ENCODE measurements at regions not wholly inside any gene's neighbourhood (a gene's known extent, or its start where the extent isn't known, plus 50 kb on each side); places are given as distances from the start of the nearest gene placed in this dataset.
"Not testable (repeated sequence)": the region's sequence is repeated elsewhere in the genome, so short reads cannot be mapped to it uniquely, and the experiment has no call there.

DNA sequence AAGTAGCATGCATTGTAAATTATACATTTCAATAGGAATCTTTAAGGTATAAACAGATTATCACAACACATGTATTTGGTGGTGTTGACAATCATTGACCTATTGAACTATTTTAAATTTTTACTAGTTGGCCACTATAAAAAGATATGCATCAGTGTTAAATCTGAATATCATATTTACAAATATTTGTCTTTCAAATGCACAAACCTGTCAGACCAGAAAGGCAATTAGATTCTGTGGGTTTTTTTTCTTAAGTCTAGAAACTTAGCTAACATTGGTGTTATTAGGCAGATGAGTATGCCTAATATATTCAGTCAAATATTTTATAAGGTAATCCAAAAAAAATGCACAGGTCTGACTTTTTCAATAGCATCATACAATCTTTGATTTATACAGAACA, 241.4 kb upstream of the DGKB start:
- no peak for DNase-seq

DNA sequence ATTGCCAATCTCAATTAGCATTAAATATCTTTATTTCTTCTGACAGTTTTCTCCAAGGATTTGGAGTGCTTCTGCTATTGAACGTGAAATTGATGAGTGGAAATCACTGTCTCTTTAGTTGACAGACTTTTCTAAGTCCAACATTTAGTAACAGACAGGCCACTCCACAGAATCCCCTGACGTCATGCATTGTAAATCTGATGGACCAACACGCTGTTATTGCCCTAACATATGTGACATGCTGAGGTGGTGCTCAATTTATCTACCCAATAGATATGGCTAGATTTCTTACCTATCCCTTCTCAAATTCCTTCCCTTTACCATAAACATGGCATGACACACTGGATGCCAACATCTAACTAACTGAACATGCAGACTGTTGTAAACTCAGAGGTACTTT, 240.6 kb upstream of the DGKB start:
- DNase-seq, result no peak

DNA sequence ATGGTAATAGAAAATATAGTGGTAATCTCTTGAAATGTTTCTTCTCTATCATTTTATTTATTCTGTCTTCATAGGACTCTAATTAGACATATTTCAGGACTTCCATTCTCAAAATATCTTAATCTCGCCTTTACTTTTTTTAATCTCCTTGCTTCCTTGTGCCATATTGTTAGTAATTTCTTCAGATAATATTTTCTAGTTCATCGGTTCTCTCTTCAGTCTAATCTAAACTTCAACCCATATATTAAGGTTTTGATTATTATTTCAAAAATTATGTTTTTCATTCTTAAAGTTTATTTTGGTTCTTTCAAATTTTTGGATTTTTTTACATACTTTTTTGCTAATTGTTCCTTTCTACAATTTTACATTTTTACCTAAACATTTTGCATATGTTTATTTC, 237.9 kb upstream of the DGKB start:
- no peak for DNase-seq

DNA sequence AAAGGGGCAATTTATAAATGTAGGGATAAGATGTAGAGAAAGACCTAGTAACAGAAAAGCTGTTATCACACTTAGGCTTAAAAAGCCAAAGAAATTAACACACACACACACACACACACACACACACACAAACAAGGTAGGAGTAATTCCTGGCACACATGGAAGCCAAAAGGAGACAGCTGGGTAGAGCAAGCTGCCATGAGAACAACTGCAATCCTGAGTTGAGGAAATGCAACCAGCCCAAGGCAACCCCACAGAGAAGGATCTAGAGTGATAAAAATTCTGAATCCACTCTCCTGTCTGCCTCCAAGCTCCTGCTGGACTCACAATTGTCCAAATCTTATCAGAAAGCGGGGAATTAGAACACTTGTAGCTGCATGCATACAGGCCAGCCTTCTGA, 229.1 kb upstream of the DGKB start:
- no peak for DNase-seq

- no peak for DNase-seq
Observed at GRCh38 chr7:15130666-15131541, 228.4 kb upstream of the DGKB start.

- no peak for DNase-seq
Observed at GRCh38 chr7:15128716-15129115, 226.2 kb upstream of the DGKB start.

DNA sequence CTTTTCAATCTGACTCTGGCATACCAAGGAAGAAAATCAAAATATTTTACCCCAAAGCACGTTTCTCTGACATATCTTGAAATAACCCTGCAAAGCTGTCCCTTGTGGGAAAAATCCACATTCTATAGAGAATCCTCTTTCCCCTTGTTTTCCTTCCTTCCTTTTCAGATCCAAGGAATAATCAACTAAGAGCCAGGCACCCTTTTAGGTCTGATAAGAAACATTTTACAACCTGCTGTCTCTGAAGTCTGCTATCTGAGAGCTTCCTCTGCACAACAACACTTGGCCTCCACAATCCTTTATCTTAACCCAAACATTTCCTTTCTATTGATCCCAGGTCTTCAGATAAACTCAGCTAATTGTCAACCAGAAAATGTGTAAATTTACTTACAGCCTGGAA, 224.1 kb upstream of the DGKB start:
- DNase-seq, result not testable (repeated sequence)

DNA sequence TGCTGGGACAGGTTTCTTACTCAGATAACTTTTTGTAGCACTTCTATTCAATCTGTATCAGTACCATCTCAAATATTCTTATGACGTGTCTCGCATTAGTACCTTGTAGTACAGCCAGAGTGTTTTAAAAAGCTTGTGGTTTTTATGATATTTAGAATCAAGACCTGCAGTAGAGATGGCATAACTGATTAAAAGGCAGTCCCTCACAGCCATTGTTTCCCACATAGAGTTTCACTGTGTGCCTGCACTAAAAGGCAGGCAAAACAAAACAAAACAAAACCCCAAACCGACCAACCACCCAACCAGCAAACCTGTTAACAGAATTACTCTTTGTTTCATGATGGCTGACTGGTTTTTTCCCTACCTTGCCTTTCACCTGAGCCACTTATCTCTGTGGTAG, 221.3 kb upstream of the DGKB start:
- no peak for DNase-seq

DNA sequence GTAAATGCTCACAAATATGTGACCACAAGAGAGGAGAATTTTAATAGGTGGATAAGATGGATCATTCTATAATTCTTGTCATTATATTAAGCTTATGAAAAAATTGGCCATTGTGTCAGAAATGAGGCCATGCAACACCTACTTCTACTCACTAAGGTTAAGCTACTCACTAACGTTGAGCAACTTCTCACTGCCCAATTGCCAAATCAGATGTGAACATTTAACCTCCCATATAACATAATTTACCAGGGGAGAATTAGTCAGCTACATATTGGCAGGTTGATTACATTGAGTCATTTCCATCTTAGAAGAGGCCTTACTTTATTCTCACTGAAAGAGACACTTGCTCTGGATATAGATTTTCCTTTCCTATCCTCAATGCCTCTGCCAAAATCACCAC, 211.2 kb upstream of the DGKB start:
- no peak for DNase-seq

DNA sequence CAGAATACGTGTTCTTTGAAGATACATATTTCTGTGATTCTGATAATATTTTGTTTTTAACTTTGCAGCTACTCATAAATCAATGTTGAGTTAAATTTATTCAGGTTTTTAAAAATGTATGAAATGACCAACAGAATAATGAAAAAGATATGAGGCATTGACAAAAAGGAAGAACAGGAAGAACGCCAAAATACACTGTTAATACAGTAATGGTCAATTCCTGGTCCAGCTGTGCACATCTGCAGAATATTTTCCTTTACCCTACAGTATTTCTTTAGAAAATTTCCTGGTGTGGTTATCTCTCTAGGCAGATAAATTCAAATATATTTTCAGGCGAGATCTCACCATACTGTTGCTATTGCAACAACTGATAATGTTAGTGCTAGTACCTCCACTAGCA, 203.2 kb upstream of the DGKB start:
- no peak for DNase-seq

DNA sequence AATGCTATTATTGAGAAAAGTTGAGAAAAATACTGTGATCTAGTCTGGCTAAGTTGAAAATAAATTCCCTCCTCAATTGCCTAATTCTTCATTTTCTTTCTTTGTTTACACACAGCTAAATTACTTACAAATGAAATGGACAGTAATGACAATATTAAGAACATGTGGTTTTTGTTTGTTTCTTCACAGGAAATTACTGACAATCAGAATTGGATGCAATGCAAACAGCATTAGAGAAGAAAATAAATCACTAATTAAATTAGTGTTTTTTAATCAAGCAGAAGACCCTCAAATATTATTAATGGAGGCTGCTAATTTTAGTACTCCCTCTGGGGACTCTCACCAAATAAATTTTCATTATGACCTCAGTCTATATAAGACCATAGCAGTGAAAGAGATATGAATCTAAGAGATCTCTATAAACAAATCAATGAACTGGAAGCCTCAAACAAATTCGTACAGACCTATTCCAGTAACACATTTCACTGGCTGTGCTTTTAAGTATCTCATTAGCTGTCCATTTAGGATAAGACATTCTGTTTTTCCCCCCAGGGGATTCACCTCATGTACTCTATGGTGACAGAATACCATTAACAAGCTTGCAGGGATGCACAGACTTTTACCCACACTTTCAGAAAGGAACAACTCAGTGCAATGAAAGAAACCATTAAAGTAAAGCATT, 202.0 kb upstream of the DGKB start:
- DNase-seq, result peak; percentile 20 to 65

DNA sequence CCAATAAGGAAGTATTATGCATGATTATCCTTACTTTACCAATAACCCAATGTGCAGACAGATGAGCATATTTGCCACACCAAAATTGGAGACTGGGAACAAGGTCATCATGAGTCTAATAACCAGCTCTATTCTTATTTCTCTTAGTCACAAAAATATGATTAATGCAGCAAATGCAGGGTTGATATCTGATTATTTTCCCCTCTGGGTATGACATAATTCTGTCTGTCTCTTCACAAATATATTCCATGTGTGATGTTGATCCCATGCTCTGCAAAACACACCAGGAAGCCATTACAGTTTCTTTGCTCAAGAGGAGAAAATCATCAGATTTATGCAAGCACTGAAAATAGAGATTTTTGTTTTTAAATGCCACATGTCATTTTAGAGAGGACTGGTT, 196.5 kb upstream of the DGKB start:
- DNase-seq, result no peak

- DNase-seq, result no peak
Observed at GRCh38 chr7:15096853-15097252, 194.3 kb upstream of the DGKB start.

- no peak for DNase-seq
Observed at GRCh38 chr7:15094989-15095388, 192.4 kb upstream of the DGKB start.

GRCh38 chr7:15087771-15088170, 185.2 kb upstream of the DGKB start:
- DNase-seq, result no peak

GRCh38 chr7:15086862-15087261, 184.3 kb upstream of the DGKB start:
- DNase-seq, result no peak

GRCh38 chr7:15086131-15086611, 183.6 kb upstream of the DGKB start:
- no peak for DNase-seq

- DNase-seq, result no peak
Observed at GRCh38 chr7:15085366-15085765, 182.8 kb upstream of the DGKB start.

GRCh38 chr7:15084368-15084767, 181.8 kb upstream of the DGKB start:
- no peak for DNase-seq

DNA sequence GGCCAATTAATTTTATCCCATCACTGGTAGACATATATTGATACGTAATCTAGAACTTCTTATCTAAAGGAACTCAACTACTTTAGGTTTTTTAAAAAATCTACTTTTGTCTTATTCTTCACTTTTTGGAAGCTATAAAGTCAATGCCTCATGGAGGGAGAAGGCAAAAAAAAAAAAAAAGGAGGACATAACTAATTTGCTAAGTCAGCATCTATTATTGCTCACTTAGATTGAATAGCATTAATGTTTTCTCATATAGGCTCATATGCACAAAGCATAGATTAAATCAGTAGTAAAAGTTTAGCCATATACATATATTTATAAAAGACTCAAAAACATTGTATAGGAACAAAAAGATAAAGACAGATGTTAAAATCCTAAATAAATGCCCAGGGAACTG, 179.3 kb upstream of the DGKB start:
- DNase-seq, result no peak

DNA sequence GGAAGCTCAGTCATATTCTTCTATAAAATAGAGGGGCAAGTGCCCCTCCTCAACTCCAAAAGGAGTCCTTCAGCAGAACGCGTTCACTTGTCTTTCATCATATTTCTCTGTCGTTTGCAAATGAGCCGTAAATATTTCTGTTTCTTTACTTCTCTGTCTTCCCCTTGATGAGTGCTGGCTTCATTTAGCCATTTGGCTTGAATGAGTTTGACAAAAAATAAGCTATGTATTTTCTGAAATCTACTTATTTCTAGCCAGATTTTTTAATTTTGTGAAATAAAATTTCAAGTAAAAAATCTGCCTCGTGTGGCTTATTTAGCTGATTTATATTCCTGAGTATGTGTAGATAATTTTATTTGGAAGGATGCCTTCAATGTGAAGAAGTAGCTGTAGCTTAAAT, 170.8 kb upstream of the DGKB start:
- no peak for DNase-seq

DNA sequence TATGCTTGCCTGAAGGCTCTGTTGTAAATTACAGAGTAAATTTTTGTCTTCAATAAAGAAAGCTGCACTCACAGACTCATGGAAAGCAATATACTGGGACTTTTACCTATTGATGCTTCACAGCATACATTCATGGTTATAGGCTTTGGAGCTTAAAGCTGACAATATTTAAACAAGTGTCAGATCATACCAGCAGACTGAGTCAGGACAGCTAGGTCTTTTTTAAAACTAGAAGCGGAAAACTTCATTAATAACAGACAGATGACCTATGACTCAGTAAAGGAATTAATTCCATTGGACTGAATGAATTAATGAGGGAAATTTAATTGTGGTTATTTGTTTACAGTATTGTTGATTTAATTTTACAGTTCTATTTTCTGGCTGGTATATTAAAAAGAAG, 165.8 kb upstream of the DGKB start:
- no peak for DNase-seq

GRCh38 chr7:15057272-15057671, 154.7 kb upstream of the DGKB start:
- DNase-seq, result no peak

GRCh38 chr7:15054304-15054703, 151.8 kb upstream of the DGKB start:
- not testable (repeated sequence) for DNase-seq
